ENCODE measurements at regions not wholly inside any gene's neighbourhood (a gene's known extent, or its start where the extent isn't known, plus 50 kb on each side); places are given as distances from the start of the nearest gene placed in this dataset.

DNA sequence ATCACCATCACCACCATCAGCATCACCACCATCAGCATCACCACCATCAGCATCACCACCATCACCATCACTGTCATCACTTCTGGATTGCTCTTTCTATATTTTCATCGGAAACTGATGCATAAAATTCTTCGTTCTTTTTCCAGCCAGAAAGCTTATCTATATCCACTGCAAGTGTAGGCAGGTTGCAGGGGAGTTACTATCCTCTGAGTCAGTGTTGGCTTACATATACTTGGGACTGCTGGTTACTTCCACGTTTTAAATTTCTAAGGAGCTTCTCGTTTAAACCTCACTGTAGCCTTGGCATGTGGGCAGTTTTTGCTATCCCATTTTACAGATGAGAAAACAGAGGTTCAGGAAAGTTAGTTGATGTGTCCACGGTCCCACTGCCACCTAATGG lies 66.1 kb downstream of the FOXL3 start (continued):
- TF ChIP-seq, protein P1, sequence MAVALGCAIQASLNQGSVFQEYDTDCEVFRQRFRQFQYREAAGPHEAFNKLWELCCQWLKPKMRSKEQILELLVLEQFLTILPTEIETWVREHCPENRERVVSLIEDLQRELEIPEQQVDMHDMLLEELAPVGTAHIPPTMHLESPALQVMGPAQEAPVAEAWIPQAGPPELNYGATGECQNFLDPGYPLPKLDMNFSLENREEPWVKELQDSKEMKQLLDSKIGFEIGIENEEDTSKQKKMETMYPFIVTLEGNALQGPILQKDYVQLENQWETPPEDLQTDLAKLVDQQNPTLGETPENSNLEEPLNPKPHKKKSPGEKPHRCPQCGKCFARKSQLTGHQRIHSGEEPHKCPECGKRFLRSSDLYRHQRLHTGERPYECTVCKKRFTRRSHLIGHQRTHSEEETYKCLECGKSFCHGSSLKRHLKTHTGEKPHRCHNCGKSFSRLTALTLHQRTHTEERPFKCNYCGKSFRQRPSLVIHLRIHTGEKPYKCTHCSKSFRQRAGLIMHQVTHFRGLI (tag by site-specific recombination; IDR thresholded peaks at IDR 0.05) = no peak
- no peak for TF ChIP-seq ZBTB8A (tag by site-specific recombination; IDR thresholded peaks at IDR 0.05)
- no peak for TF ChIP-seq ZNF544 (tag by site-specific recombination; IDR thresholded peaks at IDR 0.05)
- TF ChIP-seq ZNF248 (tag by site-specific recombination; IDR thresholded peaks at IDR 0.05) = no peak
- TF ChIP-seq ZBTB7A (tag by site-specific recombination; IDR thresholded peaks at IDR 0.05; ENCODE audit: low read depth) = no peak

DNA sequence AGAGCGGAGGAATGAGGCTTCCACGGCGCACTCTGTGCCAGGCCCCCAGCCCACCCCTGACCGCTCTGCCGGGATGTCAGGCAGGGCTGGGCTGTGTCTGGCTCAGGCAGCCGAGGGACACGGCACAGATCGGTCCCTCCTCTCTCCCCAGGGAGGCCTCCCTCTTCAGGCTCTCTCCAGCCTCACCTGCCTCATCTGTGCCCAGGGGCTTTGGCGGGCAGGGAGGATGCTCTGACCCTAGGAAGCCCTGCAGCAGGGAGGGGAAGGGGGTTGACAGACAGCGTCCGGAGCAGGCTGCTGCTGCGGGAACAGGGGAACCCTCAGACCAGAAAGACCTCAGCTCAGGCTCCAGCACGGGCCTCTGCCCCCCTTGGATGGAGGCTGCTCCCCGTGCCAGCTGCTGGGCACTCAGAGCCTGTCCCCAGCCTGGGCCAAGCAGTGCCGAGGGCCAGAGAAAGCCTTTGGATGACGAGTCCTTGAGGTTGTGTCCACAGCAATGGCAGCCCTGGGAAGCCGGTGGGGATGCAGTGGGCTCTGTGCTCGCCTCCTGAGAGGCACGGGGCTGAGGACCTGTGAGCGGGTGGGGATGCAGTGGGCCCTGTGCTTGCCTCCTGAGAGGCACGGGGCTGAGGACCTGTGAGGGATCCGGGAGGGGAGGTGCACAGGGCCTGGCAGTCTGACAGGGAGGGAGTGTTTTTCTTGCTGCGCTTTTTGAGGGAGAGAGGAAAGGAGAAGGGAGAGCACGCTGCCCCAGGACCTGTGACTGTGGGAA lies 66.9 kb downstream of the FOXL3 start:
- Histone ChIP-seq H3K9me3 (ENCODE audit: control insufficient read depth, insufficient read depth, low read depth, low read length) (no peaks in the 10 kb centered on the region), H3K36me3 (ENCODE audit: control insufficient read depth in 2 of 2, insufficient read depth in 1 of 2, low read length in 2 of 2) (no peaks in the 10 kb centered on the region), H3K4me3 (ENCODE audit: low read depth, low read length) (no peak overlapping the region), H3K27ac (ENCODE audit: extremely low read depth, low read depth, low read length) (no peak overlapping the region), H3K4me1 (ENCODE audit: control insufficient read depth, insufficient read depth, low read length) (no peaks in the 10 kb centered on the region)
- TF ChIP-seq ZNF169 (tag by site-specific recombination; IDR thresholded peaks at IDR 0.05) (no peak), ZNF561 (tag by site-specific recombination; IDR thresholded peaks at IDR 0.05; ENCODE audit: borderline replicate concordance) (no peak), ZNF24 (tag by site-specific recombination; IDR thresholded peaks at IDR 0.05) (no peak), ZNF211 (tag by site-specific recombination; IDR thresholded peaks at IDR 0.05; ENCODE audit: low read depth) (no peak), ZNF473 (tag by site-specific recombination; IDR thresholded peaks at IDR 0.05) (no peak), ZNF670 (tag by site-specific recombination; IDR thresholded peaks at IDR 0.05; ENCODE audit: low read depth) (no peak), ZNF529 (tag by site-specific recombination; IDR thresholded peaks at IDR 0.05; ENCODE audit: insufficient replicate concordance) (no peak), GLI2 (tag by site-specific recombination; IDR thresholded peaks at IDR 0.05; ENCODE audit: borderline replicate concordance, low read depth) (no peak), ZNF707 (tag by site-specific recombination; IDR thresholded peaks at IDR 0.05) (no peak)
- TF ChIP-seq, protein P2, sequence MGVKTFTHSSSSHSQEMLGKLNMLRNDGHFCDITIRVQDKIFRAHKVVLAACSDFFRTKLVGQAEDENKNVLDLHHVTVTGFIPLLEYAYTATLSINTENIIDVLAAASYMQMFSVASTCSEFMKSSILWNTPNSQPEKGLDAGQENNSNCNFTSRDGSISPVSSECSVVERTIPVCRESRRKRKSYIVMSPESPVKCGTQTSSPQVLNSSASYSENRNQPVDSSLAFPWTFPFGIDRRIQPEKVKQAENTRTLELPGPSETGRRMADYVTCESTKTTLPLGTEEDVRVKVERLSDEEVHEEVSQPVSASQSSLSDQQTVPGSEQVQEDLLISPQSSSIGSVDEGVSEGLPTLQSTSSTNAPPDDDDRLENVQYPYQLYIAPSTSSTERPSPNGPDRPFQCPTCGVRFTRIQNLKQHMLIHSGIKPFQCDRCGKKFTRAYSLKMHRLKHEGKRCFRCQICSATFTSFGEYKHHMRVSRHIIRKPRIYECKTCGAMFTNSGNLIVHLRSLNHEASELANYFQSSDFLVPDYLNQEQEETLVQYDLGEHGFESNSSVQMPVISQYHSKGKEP (tag by site-specific recombination; IDR thresholded peaks at IDR 0.05) = no peak
- POLR2A ChIA-PET = no interaction called here
- CTCF ChIA-PET = no interaction called here

DNA sequence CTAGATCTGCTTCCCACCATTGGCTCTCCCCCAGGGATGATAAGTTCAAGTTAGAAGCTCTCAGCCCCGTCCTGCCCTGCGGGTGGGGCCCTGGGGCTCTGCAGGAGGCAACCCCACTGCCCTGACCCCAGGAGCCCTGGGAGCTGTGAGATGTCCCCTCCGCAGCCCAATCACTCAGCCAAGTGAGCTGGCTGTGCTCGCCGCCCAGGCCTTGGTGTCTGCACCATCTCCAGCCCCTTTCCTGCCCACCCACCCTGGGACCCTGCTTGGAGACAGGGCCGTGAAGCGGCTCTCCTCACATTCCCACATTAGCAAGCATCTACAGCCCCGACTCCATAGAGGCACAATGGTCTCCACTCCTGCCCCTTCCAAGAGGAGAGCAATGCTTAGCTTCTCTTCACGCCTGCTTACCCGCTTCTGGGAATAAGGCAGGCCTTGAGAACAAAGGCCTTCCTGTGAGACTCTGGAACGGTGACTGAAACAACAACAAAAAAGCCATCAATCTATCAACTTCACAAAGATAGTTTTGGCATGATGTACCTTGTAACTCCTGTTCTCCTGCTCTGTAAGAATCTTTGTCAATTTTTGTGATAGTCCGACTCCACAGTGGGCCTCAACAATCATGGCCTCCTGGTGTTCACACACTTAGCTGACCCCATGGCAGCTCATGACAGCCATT lies 67.7 kb downstream of the FOXL3 start:
- Histone ChIP-seq H3K27ac (ENCODE audit: extremely low read depth, low read depth, low read length) (no peak overlapping the region), H3K4me1 (ENCODE audit: control insufficient read depth, insufficient read depth, low read length) (no peaks in the 10 kb centered on the region), H3K4me3 (ENCODE audit: low read depth, low read length) (no peak overlapping the region), H3K36me3 (ENCODE audit: control insufficient read depth in 2 of 2, insufficient read depth in 1 of 2, low read length in 2 of 2) (no peaks in the 10 kb centered on the region), H3K9me3 (ENCODE audit: control insufficient read depth, insufficient read depth, low read depth, low read length) (no peaks in the 10 kb centered on the region)
- ChIA-PET POLR2A (no interaction called here), CTCF (no interaction called here)
- TF ChIP-seq, protein P3, sequence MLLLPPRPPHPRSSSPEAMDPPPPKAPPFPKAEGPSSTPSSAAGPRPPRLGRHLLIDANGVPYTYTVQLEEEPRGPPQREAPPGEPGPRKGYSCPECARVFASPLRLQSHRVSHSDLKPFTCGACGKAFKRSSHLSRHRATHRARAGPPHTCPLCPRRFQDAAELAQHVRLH (tag by site-specific recombination; IDR thresholded peaks at IDR 0.05) = no peak
- TF ChIP-seq ZNF169 (tag by site-specific recombination; IDR thresholded peaks at IDR 0.05) (no peak), ZNF561 (tag by site-specific recombination; IDR thresholded peaks at IDR 0.05; ENCODE audit: borderline replicate concordance) (no peak), ZNF76 (tag by site-specific recombination; IDR thresholded peaks at IDR 0.05; ENCODE audit: borderline replicate concordance, low read depth) (no peak), GLI4 (tag by site-specific recombination; IDR thresholded peaks at IDR 0.05) (no peak), EGR2 (tag by site-specific recombination; IDR thresholded peaks at IDR 0.05; ENCODE audit: low read depth) (no peak), ZNF473 (tag by site-specific recombination; IDR thresholded peaks at IDR 0.05) (no peak), ZNF768 (tag by site-specific recombination; IDR thresholded peaks at IDR 0.05) (no peak), KLF1 (tag by site-specific recombination; IDR thresholded peaks at IDR 0.05) (no peak)
- TF ChIP-seq, protein P4, sequence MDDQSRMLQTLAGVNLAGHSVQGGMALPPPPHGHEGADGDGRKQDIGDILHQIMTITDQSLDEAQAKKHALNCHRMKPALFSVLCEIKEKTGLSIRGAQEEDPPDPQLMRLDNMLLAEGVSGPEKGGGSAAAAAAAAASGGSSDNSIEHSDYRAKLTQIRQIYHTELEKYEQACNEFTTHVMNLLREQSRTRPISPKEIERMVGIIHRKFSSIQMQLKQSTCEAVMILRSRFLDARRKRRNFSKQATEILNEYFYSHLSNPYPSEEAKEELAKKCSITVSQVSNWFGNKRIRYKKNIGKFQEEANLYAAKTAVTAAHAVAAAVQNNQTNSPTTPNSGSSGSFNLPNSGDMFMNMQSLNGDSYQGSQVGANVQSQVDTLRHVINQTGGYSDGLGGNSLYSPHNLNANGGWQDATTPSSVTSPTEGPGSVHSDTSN (CRISPR knock-in tag; IDR thresholded peaks at IDR 0.05) = no peak
- TF ChIP-seq, protein P5, sequence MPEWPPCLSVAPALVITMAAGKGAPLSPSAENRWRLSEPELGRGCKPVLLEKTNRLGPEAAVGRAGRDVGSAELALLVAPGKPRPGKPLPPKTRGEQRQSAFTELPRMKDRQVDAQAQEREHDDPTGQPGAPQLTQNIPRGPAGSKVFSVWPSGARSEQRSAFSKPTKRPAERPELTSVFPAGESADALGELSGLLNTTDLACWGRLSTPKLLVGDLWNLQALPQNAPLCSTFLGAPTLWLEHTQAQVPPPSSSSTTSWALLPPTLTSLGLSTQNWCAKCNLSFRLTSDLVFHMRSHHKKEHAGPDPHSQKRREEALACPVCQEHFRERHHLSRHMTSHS (tag by site-specific recombination; IDR thresholded peaks at IDR 0.05) = no peak

Data from HEK293 (cell line).